HUES6 (cell line): ENCODE measurements at regions not wholly inside any gene's neighbourhood (a gene's known extent, or its start where the extent isn't known, plus 50 kb on each side); places are given as distances from the start of the nearest gene placed in this dataset.
A peak's percentile ranks its signal among the peaks of the same experiment; 100 is the strongest.

ENCODE experiments used
- H3K27ac ChIP-seq: 2 replicates; pipeline ENCODE4 v1.7.0; 2013; ENCODE audit warnings: low read depth, mild to moderate bottlenecking, low read length, inconsistent platforms
- H3K27me3 ChIP-seq: 2 replicates; pipeline ENCODE4 v1.6.1; 2013; ENCODE audit warnings: low read length; ENCODE audit not compliant: control insufficient read depth, insufficient read depth
- H3K36me3 ChIP-seq: 2 replicates; pipeline ENCODE4 v1.6.1; 2013; ENCODE audit warnings: low read length; ENCODE audit not compliant: control insufficient read depth, insufficient read depth
- H3K4me1 ChIP-seq: 2 replicates; pipeline ENCODE4 v1.6.1; 2013; ENCODE audit warnings: low read length; ENCODE audit not compliant: control insufficient read depth, insufficient read depth
- H3K4me3 ChIP-seq: 2 replicates; pipeline ENCODE4 v1.5.1; 2013; ENCODE audit warnings: low read depth, low read length
- H3K9ac ChIP-seq: one replicate; pipeline ENCODE4 v1.6.1; 2013; ENCODE audit warnings: mild to moderate bottlenecking, low read length
- H3K9me3 ChIP-seq: 2 replicates; pipeline ENCODE4 v1.6.1; 2013; ENCODE audit warnings: low read depth, low read length; ENCODE audit not compliant: control insufficient read depth, insufficient read depth

- Histone ChIP-seq H3K9me3 (no peaks in the 10 kb centered on the region), H3K9ac (no peak overlapping the region), H3K4me1 (peaks cover 44% of the 10 kb centered on the region), H3K4me3 (no peak overlapping the region), H3K36me3 (no peaks in the 10 kb centered on the region), H3K27ac (no peak overlapping the region), H3K27me3 (no peaks in the 10 kb centered on the region)
Observed at GRCh38 chr15:77557564-77557963, 75.1 kb downstream of the LINGO1 start.

- H3K4me1 ChIP-seq = peaks cover 48% of the 10 kb centered on the region
- H3K36me3 ChIP-seq = no peaks in the 10 kb centered on the region
- H3K4me3 ChIP-seq = no peak overlapping the region
- no peak overlapping the region for H3K27ac ChIP-seq
- H3K9me3 ChIP-seq = no peaks in the 10 kb centered on the region
- no peak overlapping the region for H3K9ac ChIP-seq
- no peaks in the 10 kb centered on the region for H3K27me3 ChIP-seq
Observed at GRCh38 chr15:77557144-77557543, 75.6 kb downstream of the LINGO1 start.

- H3K36me3 ChIP-seq = no peaks in the 10 kb centered on the region
- no peak overlapping the region; the same call in 1 of the 2 replicates for H3K27ac ChIP-seq
- H3K27me3 ChIP-seq = no peaks in the 10 kb centered on the region
- H3K9ac ChIP-seq = no peak overlapping the region
- H3K4me1 ChIP-seq = peaks cover 49% of the 10 kb centered on the region
- H3K9me3 ChIP-seq = no peaks in the 10 kb centered on the region
- H3K4me3 ChIP-seq = no peak overlapping the region
Observed at GRCh38 chr15:77556622-77557021, 76.1 kb downstream of the LINGO1 start.

- Histone ChIP-seq H3K36me3 (no peaks in the 10 kb centered on the region), H3K9ac (no peak overlapping the region), H3K27me3 (no peaks in the 10 kb centered on the region), H3K4me3 (no peak overlapping the region), H3K27ac (no peak overlapping the region), H3K4me1 (peaks cover 53% of the 10 kb centered on the region), H3K9me3 (no peaks in the 10 kb centered on the region)
Observed at GRCh38 chr15:77555232-77555631, 77.5 kb downstream of the LINGO1 start.

- no peaks in the 10 kb centered on the region for H3K27me3 ChIP-seq
Observed at GRCh38 chr15:77554306-77555080, 78.2 kb downstream of the LINGO1 start.

GRCh38 chr15:77553695-77554094, 79.0 kb downstream of the LINGO1 start:
- no peaks in the 10 kb centered on the region for H3K27me3 ChIP-seq
- no peak overlapping the region for H3K9ac ChIP-seq
- no peak overlapping the region for H3K27ac ChIP-seq
- H3K4me3 ChIP-seq = no peak overlapping the region
- H3K4me1 ChIP-seq = peaks cover 58% of the 10 kb centered on the region
- H3K9me3 ChIP-seq = no peaks in the 10 kb centered on the region
- H3K36me3 ChIP-seq = no peaks in the 10 kb centered on the region

More at GRCh38 chr15:77554306-77555080, 78.2 kb downstream of the LINGO1 start:
- Histone ChIP-seq H3K9ac (peak overlapping the region; percentile 17), H3K9me3 (no peaks in the 10 kb centered on the region), H3K4me3 (no peak overlapping the region), H3K36me3 (no peaks in the 10 kb centered on the region), H3K27ac (no peak overlapping the region), H3K4me1 (peaks cover 53% of the 10 kb centered on the region)

- Histone ChIP-seq H3K36me3 (no peaks in the 10 kb centered on the region), H3K27ac (no peak overlapping the region), H3K9me3 (no peaks in the 10 kb centered on the region), H3K27me3 (no peaks in the 10 kb centered on the region), H3K4me3 (no peak overlapping the region), H3K9ac (no peak overlapping the region), H3K4me1 (peaks cover 63% of the 10 kb centered on the region)
Observed at GRCh38 chr15:77553257-77553656, 79.5 kb downstream of the LINGO1 start.

- Histone ChIP-seq H3K4me3 (no peak overlapping the region), H3K4me1 (peaks cover 56% of the 10 kb centered on the region), H3K36me3 (no peaks in the 10 kb centered on the region), H3K27ac (no peak overlapping the region), H3K9me3 (peaks cover 2% of the 10 kb centered on the region; the same call in 1 of the 2 replicates), H3K27me3 (no peaks in the 10 kb centered on the region; the same call in 1 of the 2 replicates), H3K9ac (no peak overlapping the region)
Observed at GRCh38 chr15:77552066-77552465, 80.6 kb downstream of the LINGO1 start.

GRCh38 chr15:77550301-77551251, 82.1 kb downstream of the LINGO1 start:
- peaks cover 49% of the 10 kb centered on the region; the same call in 1 of the 2 replicates for H3K4me1 ChIP-seq
- H3K4me3 ChIP-seq = no peak overlapping the region
- H3K36me3 ChIP-seq = no peaks in the 10 kb centered on the region
- no peak overlapping the region for H3K9ac ChIP-seq
- peaks cover 2% of the 10 kb centered on the region; the same call in 1 of the 2 replicates for H3K9me3 ChIP-seq
- H3K27ac ChIP-seq = no peak overlapping the region
- H3K27me3 ChIP-seq = no peaks in the 10 kb centered on the region; the same call in 1 of the 2 replicates

GRCh38 chr15:77549576-77550288, 83.0 kb downstream of the LINGO1 start:
- Histone ChIP-seq H3K9me3 (peaks cover 2% of the 10 kb centered on the region; the same call in 1 of the 2 replicates), H3K4me1 (peaks cover 41% of the 10 kb centered on the region; the same call in 1 of the 2 replicates), H3K9ac (no peak overlapping the region), H3K27me3 (no peaks in the 10 kb centered on the region; the same call in 1 of the 2 replicates), H3K36me3 (no peaks in the 10 kb centered on the region), H3K4me3 (no peak overlapping the region), H3K27ac (no peak overlapping the region)
